HCT116 (cell line): ENCODE measurements at regions not wholly inside any gene's neighbourhood (a gene's known extent, or its start where the extent isn't known, plus 50 kb on each side); places are given as distances from the start of the nearest gene placed in this dataset.

ENCODE experiments used
- ATAC-seq: fragments of 200-7000 bp; cut with Tn5 transposase; 2 replicates; pipeline ENCODE4 v1.9.1; 2020; ENCODE audit warnings: mild to moderate bottlenecking, moderate library complexity
- BruUV-seq: library from RNA; stranded (reverse); fragments of 400-500 nt; replicated peaks from 2 replicates; lab custom pipeline; 2021; lab: Mats Ljungman, UMichigan
- CTCF ChIA-PET: fragments of 300-600 bp; sonication (Branson Sonifier 250); formaldehyde crosslinking; loops from one replicate; lab custom pipeline; 2021; ENCODE audit warnings: antibody characterized with exemption; lab: Charles Lee
- POLR2A ChIA-PET: fragments of 300-600, 350-600 bp; sonication (Branson Sonifier 250); formaldehyde crosslinking; loops from one replicate; lab custom pipeline; 2021; ENCODE audit warnings: antibody characterized with exemption; lab: Charles Lee
- RAD21 ChIA-PET, 2 experiments: fragments of 300-600 bp; sonication (Branson Sonifier 250); formaldehyde crosslinking; loops; one replicate each; lab custom pipeline; 2023; ENCODE audit warnings: low total read pairs in 2 of 2; ENCODE audit not compliant: uncharacterized antibody in 2 of 2, unreplicated experiment in 2 of 2, low non-redundant PET in 1 of 2; lab: Charles Lee
- DNase-seq: peaks from one replicate; pipeline ENCODE4 v3.0.0-alpha.2; 2010; ENCODE audit warnings: low read depth, low spot score
- H2AFZ ChIP-seq: fragments of 200-600 bp; shearing (Covaris generic), sonication (generic); 2 replicates; pipeline ENCODE4 v1.6.1; 2017; ENCODE audit warnings: low read depth, mixed run types, mixed read lengths, antibody characterized with exemption, low read length; ENCODE audit not compliant: poor library complexity, severe bottlenecking
- H3K27ac ChIP-seq: 2 replicates; pipeline ENCODE4 v1.5.1; 2012; ENCODE audit warnings: low read depth, low read length
- H3K27me3 ChIP-seq: fragments of 200-600 bp; sonication (generic); 2 replicates; pipeline ENCODE4 v1.6.1; 2016; ENCODE audit warnings: mixed run types, low read length, mixed read lengths; ENCODE audit not compliant: insufficient read depth
- H3K36me3 ChIP-seq, 2 experiments: fragments of 200-500 bp in 1 of 2; fragments of 200-600 bp in 1 of 2; sonication (Bioruptor generic) in 1 of 2; sonication (generic) in 1 of 2; 2 replicates each; pipeline versions ENCODE4 v1.5.1 to v1.6.1; 2014 to 2016; ENCODE audit warnings: low read length in 2 of 2, inconsistent platforms in 1 of 2, mixed read lengths in 1 of 2, mixed run types in 1 of 2; ENCODE audit not compliant: insufficient read depth in 2 of 2, control insufficient read depth in 1 of 2
- H3K4me1 ChIP-seq, 2 experiments: fragments of 200-600 bp in 1 of 2; sonication (generic) in 1 of 2; 2 replicates each; pipeline versions ENCODE4 v1.5.1 to v1.6.1; 2012 to 2017; ENCODE audit warnings: low read length in 2 of 2, inconsistent platforms in 1 of 2, mild to moderate bottlenecking in 1 of 2, mixed read lengths in 1 of 2, mixed run types in 1 of 2, moderate library complexity in 1 of 2; ENCODE audit not compliant: insufficient read depth in 2 of 2, control insufficient read depth in 1 of 2
- H3K4me2 ChIP-seq: fragments of 200-600 bp; sonication (generic); 2 replicates; pipeline ENCODE4 v1.6.1; 2017; ENCODE audit warnings: mixed run types, low read length, mixed read lengths
- H3K4me3 ChIP-seq, 2 experiments: fragments of 200-600 bp in 1 of 2; sonication (generic) in 1 of 2; replicated peaks in 1 of 2; 2 replicates each; pipeline ENCODE4 v1.5.1; 2011 to 2016; ENCODE audit warnings: low read length in 2 of 2, control low read depth in 1 of 2, low read depth in 1 of 2, mild to moderate bottlenecking in 1 of 2, mixed read lengths in 1 of 2, mixed run types in 1 of 2
- H3K79me2 ChIP-seq: fragments of 200-600 bp; sonication (generic); 2 replicates; pipeline ENCODE4 v1.6.1; 2017; ENCODE audit warnings: mild to moderate bottlenecking, mixed run types, low read length, moderate library complexity, mixed read lengths; ENCODE audit not compliant: insufficient read depth
- H3K9ac ChIP-seq: fragments of 200-600 bp; sonication (generic); 2 replicates; pipeline ENCODE4 v1.6.1; 2016; ENCODE audit warnings: low read length, mixed read lengths
- H3K9me2 ChIP-seq: fragments of 200-600 bp; sonication (generic), shearing (Covaris generic); 2 replicates; pipeline ENCODE4 v1.6.1; 2017; ENCODE audit warnings: mixed run types, mild to moderate bottlenecking, moderate library complexity; ENCODE audit not compliant: insufficient read depth
- H3K9me3 ChIP-seq, 2 experiments: fragments of 200-500 bp in 1 of 2; fragments of 200-600 bp in 1 of 2; sonication (Bioruptor generic) in 1 of 2; sonication (generic) in 1 of 2; 2 replicates each; pipeline ENCODE4 v1.6.1; 2014 to 2017; ENCODE audit warnings: low read length in 2 of 2, mixed read lengths in 2 of 2, inconsistent platforms in 1 of 2, low read depth in 1 of 2, mild to moderate bottlenecking in 1 of 2, mixed run types in 1 of 2, moderate library complexity in 1 of 2; ENCODE audit not compliant: control insufficient read depth in 1 of 2, insufficient read depth in 1 of 2
- H4K20me1 ChIP-seq: fragments of 200-600 bp; sonication (generic), shearing (Covaris generic); 2 replicates; pipeline ENCODE4 v1.6.1; 2017; ENCODE audit warnings: mixed run types, mild to moderate bottlenecking, moderate library complexity; ENCODE audit not compliant: insufficient read depth
- CTCF ChIP-seq, 3 experiments: fragments of 200-600 bp in 1 of 3; sonication (generic) in 1 of 3; IDR thresholded peaks in 2 of 3; conservative IDR thresholded peaks in 1 of 3; 2 replicates each; pipeline ENCODE4 v1.5.1; 2012 to 2017; ENCODE audit warnings: low read depth in 2 of 3, low read length in 2 of 3, antibody characterized with exemption in 1 of 3, borderline replicate concordance in 1 of 3, control low read depth in 1 of 3, mild to moderate bottlenecking in 1 of 3, mixed read lengths in 1 of 3, mixed run types in 1 of 3, moderate library complexity in 1 of 3; ENCODE audit not compliant: insufficient read depth in 1 of 3
- EGR1 ChIP-seq: IDR thresholded peaks from 2 replicates; pipeline ENCODE4 v1.6.1; 2012; ENCODE audit warnings: low read depth
- EZH2 ChIP-seq: fragments of 200-600 bp; sonication (generic); IDR thresholded peaks from 2 replicates; pipeline ENCODE4 v1.6.1; 2017; ENCODE audit warnings: antibody characterized with exemption, mixed run types
- EZH2phosphoT487 ChIP-seq: fragments of 200-600 bp; IDR thresholded peaks from 2 replicates; pipeline ENCODE4 v1.6.1; 2018; ENCODE audit warnings: antibody characterized with exemption, borderline replicate concordance
- SRF ChIP-seq: IDR thresholded peaks from 2 replicates; pipeline ENCODE4 v1.6.1; 2012; ENCODE audit warnings: low read depth
- TCF7L2 ChIP-seq: IDR thresholded peaks from 2 replicates; pipeline ENCODE4 v1.7.0; 2011; ENCODE audit warnings: borderline replicate concordance, inconsistent platforms; ENCODE audit not compliant: insufficient read depth, insufficient read length; ENCODE audit errors: extremely low read depth
- ZNF274 ChIP-seq: fragments of 200-500 bp; sonication (Bioruptor generic); IDR thresholded peaks from 2 replicates; pipeline ENCODE4 v1.6.1; 2014; ENCODE audit warnings: mild to moderate bottlenecking, low read depth, low read length, inconsistent platforms
- intact Hi-C: fragments of 100-400 bp; cut with micrococcal nuclease; formaldehyde crosslinking; loops from 2 replicates; pipeline ENCODE4 v1.10.0; 2022
- TF ChIP-seq, protein P1 (sequence below): IDR thresholded peaks from 2 replicates; pipeline ENCODE4 v1.6.1; 2012; ENCODE audit warnings: low read depth
- TF ChIP-seq, protein P2 (sequence below): IDR thresholded peaks from 2 replicates; pipeline ENCODE4 v1.6.1; 2011; ENCODE audit warnings: mild to moderate bottlenecking, low read length, moderate library complexity; ENCODE audit not compliant: insufficient replicate concordance; ENCODE audit errors: extremely low read depth

GRCh38 chr3:72634128-72634527 is 214.1 kb downstream of the SHQ1 start:
- ATAC-seq, result no peak
- intact Hi-C loops, result no loop called here
- Histone ChIP-seq H3K9me2 (no peaks in the 10 kb centered on the region), H3K4me3 (no peak overlapping the region), H3K79me2 (no peaks in the 10 kb centered on the region), H4K20me1 (no peaks in the 10 kb centered on the region), H3K9me3 (no peaks in the 10 kb centered on the region)
- POLR2A ChIA-PET, result no interaction called here
- no peak for TF ChIP-seq ZNF274
- no peak for TF ChIP-seq EZH2
- TF ChIP-seq EGR1, result no peak
- TF ChIP-seq, protein P1, sequence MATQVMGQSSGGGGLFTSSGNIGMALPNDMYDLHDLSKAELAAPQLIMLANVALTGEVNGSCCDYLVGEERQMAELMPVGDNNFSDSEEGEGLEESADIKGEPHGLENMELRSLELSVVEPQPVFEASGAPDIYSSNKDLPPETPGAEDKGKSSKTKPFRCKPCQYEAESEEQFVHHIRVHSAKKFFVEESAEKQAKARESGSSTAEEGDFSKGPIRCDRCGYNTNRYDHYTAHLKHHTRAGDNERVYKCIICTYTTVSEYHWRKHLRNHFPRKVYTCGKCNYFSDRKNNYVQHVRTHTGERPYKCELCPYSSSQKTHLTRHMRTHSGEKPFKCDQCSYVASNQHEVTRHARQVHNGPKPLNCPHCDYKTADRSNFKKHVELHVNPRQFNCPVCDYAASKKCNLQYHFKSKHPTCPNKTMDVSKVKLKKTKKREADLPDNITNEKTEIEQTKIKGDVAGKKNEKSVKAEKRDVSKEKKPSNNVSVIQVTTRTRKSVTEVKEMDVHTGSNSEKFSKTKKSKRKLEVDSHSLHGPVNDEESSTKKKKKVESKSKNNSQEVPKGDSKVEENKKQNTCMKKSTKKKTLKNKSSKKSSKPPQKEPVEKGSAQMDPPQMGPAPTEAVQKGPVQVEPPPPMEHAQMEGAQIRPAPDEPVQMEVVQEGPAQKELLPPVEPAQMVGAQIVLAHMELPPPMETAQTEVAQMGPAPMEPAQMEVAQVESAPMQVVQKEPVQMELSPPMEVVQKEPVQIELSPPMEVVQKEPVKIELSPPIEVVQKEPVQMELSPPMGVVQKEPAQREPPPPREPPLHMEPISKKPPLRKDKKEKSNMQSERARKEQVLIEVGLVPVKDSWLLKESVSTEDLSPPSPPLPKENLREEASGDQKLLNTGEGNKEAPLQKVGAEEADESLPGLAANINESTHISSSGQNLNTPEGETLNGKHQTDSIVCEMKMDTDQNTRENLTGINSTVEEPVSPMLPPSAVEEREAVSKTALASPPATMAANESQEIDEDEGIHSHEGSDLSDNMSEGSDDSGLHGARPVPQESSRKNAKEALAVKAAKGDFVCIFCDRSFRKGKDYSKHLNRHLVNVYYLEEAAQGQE, result no peak
- TF ChIP-seq, all 23 proteins: peak for 0
- Histone ChIP-seq H3K4me2 (no peak overlapping the region), H3K4me1 (peaks cover 13 to 25% of the 10 kb centered on the region in 2 experiments), H3K36me3 (no peaks in the 10 kb centered on the region), H3K27me3 (no peaks in the 10 kb centered on the region), H3K27ac (no peak overlapping the region), H3K9ac (no peak overlapping the region), H2AFZ (no peak overlapping the region)
- ChIA-PET CTCF (interaction anchor here (1.1 to 1.6 kb wide), 2 partner anchors 22 to 32 kb away, joined by 3 to 5 read pairs; no protein-coding TSS in a partner anchor), RAD21 (no interaction called here)
- DNase-seq, result no peak
- BruUV-seq, result no TSS peak

DNA sequence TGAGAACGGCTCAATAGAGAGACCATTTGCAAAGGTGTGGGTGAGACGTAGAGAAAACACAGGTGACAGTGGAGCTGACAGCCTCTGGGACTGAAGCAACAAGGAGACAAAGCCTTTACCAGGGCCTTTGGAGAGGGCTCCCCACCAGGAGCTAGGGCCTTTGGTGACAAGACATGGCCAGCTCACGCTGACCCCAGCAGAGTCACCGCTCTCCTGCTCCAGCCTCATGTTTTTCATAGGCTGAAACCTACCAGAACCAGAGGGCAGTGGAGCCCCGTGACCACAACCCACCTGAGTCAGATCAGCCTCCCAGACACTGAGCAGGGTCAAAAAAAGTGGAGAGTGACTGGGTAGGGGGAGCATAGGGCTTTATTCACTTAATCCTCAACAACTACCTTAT is 214.7 kb downstream of the SHQ1 start:
- H3K36me3 ChIP-seq, result no peaks in the 10 kb centered on the region
- H3K4me3 ChIP-seq, result no peak overlapping the region
- H3K9me3 ChIP-seq, result no peaks in the 10 kb centered on the region
- ChIA-PET POLR2A (no interaction called here), RAD21 (no interaction called here), CTCF (interaction anchor here (1.1 to 1.6 kb wide), 2 partner anchors 23 to 32 kb away, joined by 3 to 5 read pairs; no protein-coding TSS in a partner anchor)
- BruUV-seq, result no TSS peak
- H3K9ac ChIP-seq, result no peak overlapping the region
- H3K4me1 ChIP-seq, result peaks cover 19 to 31% of the 10 kb centered on the region in 2 experiments
- TF ChIP-seq, protein P2, sequence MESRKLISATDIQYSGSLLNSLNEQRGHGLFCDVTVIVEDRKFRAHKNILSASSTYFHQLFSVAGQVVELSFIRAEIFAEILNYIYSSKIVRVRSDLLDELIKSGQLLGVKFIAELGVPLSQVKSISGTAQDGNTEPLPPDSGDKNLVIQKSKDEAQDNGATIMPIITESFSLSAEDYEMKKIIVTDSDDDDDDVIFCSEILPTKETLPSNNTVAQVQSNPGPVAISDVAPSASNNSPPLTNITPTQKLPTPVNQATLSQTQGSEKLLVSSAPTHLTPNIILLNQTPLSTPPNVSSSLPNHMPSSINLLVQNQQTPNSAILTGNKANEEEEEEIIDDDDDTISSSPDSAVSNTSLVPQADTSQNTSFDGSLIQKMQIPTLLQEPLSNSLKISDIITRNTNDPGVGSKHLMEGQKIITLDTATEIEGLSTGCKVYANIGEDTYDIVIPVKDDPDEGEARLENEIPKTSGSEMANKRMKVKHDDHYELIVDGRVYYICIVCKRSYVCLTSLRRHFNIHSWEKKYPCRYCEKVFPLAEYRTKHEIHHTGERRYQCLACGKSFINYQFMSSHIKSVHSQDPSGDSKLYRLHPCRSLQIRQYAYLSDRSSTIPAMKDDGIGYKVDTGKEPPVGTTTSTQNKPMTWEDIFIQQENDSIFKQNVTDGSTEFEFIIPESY, result no peak
- TF ChIP-seq EZH2phosphoT487 (no peak), TCF7L2 (no peak), SRF (no peak), CTCF (IDR thresholded peaks at IDR 0.05 in 2 of 3, conservative IDR thresholded peaks at IDR 0.05 in 1 of 3; ENCODE audit: borderline replicate concordance in 1 of 3, insufficient read depth in 1 of 3, low read depth in 2 of 3, low read length in 2 of 3) (no peak)
- intact Hi-C loops, result no loop called here
- no peaks in the 10 kb centered on the region for H3K9me2 ChIP-seq
- H4K20me1 ChIP-seq, result no peaks in the 10 kb centered on the region
- H3K4me2 ChIP-seq, result peak overlapping the region; percentile 26
- ATAC-seq (peak; percentile 51; the same call in 1 of the 2 replicates), DNase-seq (no peak)
- no peak overlapping the region for H2AFZ ChIP-seq
- H3K79me2 ChIP-seq, result no peaks in the 10 kb centered on the region
- H3K27ac ChIP-seq, result no peak overlapping the region
- no peaks in the 10 kb centered on the region for H3K27me3 ChIP-seq
